ENCODE measurements at regions not wholly inside any gene's neighbourhood (a gene's known extent, or its start where the extent isn't known, plus 50 kb on each side); places are given as distances from the start of the nearest gene placed in this dataset.

DNA sequence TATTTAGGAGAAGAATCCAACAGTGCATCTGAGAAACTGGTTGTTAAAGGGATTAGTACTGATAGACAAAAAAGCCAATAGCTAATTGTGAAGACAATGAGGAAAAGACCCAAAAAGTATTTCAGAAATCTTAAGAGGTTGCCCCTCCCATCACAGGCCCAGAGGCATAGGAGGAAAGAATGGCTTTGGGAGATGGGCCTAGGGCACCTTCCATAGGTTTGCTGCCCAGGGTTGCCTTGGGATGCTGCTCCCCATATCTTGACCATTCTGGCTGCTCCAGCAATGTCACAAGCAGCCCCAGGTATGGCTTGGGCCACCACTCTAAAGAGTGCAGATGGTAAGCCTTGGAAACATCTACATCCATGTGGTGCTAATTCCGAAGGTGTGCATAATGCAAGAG, 68.7 kb upstream of the CD5L start:
- DNase-seq (ENCODE audit: low spot score) = no peak
- ChIA-PET CTCF (no interaction called here), POLR2A (no interaction called here)
- Mint-ChIP-seq H3K4me1 (no peaks in the 10 kb centered on the region), H3K27ac (no peak overlapping the region), H3K36me3 (peaks cover 11% of the 10 kb centered on the region), H3K27me3 (ENCODE audit: low read depth) (peaks cover 19% of the 10 kb centered on the region), H3K9me3 (peaks cover 32% of the 10 kb centered on the region), H3K4me3 (no peak overlapping the region)
- ATAC-seq = no peak
- TF ChIP-seq, protein P1, sequence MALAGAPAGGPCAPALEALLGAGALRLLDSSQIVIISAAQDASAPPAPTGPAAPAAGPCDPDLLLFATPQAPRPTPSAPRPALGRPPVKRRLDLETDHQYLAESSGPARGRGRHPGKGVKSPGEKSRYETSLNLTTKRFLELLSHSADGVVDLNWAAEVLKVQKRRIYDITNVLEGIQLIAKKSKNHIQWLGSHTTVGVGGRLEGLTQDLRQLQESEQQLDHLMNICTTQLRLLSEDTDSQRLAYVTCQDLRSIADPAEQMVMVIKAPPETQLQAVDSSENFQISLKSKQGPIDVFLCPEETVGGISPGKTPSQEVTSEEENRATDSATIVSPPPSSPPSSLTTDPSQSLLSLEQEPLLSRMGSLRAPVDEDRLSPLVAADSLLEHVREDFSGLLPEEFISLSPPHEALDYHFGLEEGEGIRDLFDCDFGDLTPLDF (CRISPR knock-in tag; IDR thresholded peaks at IDR 0.05) = no peak
- TF ChIP-seq ZNF219 (CRISPR knock-in tag; IDR thresholded peaks at IDR 0.05; ENCODE audit: borderline replicate concordance) (no peak), GABPB1 (CRISPR knock-in tag; IDR thresholded peaks at IDR 0.05) (no peak), TEAD1 (CRISPR knock-in tag; IDR thresholded peaks at IDR 0.05) (no peak)

DNA sequence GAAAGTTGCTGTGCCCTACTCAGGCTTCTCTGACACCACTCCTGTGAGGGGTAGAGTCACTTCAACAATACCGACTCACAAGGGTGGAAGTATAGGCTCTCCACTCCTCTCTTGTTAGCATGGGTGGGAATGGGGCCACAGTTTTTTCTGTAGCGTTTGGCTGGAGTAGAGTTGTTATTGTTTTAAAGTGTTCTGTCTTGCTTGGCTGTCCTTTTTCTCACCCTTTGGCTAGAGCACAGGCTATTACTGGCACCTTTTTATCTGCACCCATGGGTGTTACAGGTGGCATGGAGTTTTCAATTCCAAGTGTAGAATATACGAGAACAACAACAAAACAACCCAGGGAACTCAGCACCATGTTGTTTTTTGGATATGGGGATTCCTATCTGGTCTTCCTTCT, 74.3 kb upstream of the CD5L start:
- no peak overlapping the region for H3K4me3 Mint-ChIP-seq
- DNase-seq (ENCODE audit: low spot score) = no peak
- no peak overlapping the region for H3K27ac Mint-ChIP-seq
- ATAC-seq = no peak
- peaks cover 4% of the 10 kb centered on the region; the same call in 1 of the 2 replicates for H3K36me3 Mint-ChIP-seq
- H3K4me1 Mint-ChIP-seq = no peaks in the 10 kb centered on the region
- ChIA-PET CTCF (no interaction called here), POLR2A (no interaction called here)
- H3K27me3 Mint-ChIP-seq (ENCODE audit: low read depth) = peaks cover 28% of the 10 kb centered on the region
- TF ChIP-seq, protein P2, sequence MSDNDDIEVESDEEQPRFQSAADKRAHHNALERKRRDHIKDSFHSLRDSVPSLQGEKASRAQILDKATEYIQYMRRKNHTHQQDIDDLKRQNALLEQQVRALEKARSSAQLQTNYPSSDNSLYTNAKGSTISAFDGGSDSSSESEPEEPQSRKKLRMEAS (CRISPR knock-in tag; IDR thresholded peaks at IDR 0.05) = no peak
- TF ChIP-seq KAT7 (CRISPR knock-in tag; IDR thresholded peaks at IDR 0.05; ENCODE audit: borderline replicate concordance) (no peak), TEAD1 (CRISPR knock-in tag; IDR thresholded peaks at IDR 0.05) (no peak), NR2C2 (CRISPR knock-in tag; IDR thresholded peaks at IDR 0.05) (no peak), RORB (CRISPR knock-in tag; IDR thresholded peaks at IDR 0.05) (no peak), ZNF263 (CRISPR knock-in tag; IDR thresholded peaks at IDR 0.05; ENCODE audit: low read depth) (no peak), MXD4 (CRISPR knock-in tag; IDR thresholded peaks at IDR 0.05; ENCODE audit: borderline replicate concordance) (no peak), ZNF219 (CRISPR knock-in tag; IDR thresholded peaks at IDR 0.05; ENCODE audit: borderline replicate concordance) (no peak), ZNF138 (CRISPR knock-in tag; conservative IDR thresholded peaks at IDR 0.05) (no peak), FOXJ3 (CRISPR knock-in tag; IDR thresholded peaks at IDR 0.05; ENCODE audit: borderline replicate concordance) (no peak), CREB1 (CRISPR knock-in tag; IDR thresholded peaks at IDR 0.05) (no peak), ZNF416 (CRISPR knock-in tag; IDR thresholded peaks at IDR 0.05) (no peak)
- TF ChIP-seq, protein P3, sequence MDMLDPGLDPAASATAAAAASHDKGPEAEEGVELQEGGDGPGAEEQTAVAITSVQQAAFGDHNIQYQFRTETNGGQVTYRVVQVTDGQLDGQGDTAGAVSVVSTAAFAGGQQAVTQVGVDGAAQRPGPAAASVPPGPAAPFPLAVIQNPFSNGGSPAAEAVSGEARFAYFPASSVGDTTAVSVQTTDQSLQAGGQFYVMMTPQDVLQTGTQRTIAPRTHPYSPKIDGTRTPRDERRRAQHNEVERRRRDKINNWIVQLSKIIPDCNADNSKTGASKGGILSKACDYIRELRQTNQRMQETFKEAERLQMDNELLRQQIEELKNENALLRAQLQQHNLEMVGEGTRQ (CRISPR knock-in tag; IDR thresholded peaks at IDR 0.05) = no peak
- TF ChIP-seq, protein P4, sequence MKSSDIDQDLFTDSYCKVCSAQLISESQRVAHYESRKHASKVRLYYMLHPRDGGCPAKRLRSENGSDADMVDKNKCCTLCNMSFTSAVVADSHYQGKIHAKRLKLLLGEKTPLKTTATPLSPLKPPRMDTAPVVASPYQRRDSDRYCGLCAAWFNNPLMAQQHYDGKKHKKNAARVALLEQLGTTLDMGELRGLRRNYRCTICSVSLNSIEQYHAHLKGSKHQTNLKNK (CRISPR knock-in tag; IDR thresholded peaks at IDR 0.05) = no peak
- TF ChIP-seq, protein P5, sequence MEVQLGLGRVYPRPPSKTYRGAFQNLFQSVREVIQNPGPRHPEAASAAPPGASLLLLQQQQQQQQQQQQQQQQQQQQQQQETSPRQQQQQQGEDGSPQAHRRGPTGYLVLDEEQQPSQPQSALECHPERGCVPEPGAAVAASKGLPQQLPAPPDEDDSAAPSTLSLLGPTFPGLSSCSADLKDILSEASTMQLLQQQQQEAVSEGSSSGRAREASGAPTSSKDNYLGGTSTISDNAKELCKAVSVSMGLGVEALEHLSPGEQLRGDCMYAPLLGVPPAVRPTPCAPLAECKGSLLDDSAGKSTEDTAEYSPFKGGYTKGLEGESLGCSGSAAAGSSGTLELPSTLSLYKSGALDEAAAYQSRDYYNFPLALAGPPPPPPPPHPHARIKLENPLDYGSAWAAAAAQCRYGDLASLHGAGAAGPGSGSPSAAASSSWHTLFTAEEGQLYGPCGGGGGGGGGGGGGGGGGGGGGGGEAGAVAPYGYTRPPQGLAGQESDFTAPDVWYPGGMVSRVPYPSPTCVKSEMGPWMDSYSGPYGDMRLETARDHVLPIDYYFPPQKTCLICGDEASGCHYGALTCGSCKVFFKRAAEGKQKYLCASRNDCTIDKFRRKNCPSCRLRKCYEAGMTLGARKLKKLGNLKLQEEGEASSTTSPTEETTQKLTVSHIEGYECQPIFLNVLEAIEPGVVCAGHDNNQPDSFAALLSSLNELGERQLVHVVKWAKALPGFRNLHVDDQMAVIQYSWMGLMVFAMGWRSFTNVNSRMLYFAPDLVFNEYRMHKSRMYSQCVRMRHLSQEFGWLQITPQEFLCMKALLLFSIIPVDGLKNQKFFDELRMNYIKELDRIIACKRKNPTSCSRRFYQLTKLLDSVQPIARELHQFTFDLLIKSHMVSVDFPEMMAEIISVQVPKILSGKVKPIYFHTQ (CRISPR knock-in tag; IDR thresholded peaks at IDR 0.05) = no peak
- TF ChIP-seq, protein P6, sequence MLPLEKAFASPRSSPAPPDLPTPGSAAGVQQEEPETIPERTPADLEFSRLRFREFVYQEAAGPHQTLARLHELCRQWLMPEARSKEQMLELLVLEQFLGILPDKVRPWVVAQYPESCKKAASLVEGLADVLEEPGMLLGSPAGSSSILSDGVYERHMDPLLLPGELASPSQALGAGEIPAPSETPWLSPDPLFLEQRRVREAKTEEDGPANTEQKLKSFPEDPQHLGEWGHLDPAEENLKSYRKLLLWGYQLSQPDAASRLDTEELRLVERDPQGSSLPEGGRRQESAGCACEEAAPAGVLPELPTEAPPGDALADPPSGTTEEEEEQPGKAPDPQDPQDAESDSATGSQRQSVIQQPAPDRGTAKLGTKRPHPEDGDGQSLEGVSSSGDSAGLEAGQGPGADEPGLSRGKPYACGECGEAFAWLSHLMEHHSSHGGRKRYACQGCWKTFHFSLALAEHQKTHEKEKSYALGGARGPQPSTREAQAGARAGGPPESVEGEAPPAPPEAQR (CRISPR knock-in tag; IDR thresholded peaks at IDR 0.05) = no peak
- TF ChIP-seq, protein P7, sequence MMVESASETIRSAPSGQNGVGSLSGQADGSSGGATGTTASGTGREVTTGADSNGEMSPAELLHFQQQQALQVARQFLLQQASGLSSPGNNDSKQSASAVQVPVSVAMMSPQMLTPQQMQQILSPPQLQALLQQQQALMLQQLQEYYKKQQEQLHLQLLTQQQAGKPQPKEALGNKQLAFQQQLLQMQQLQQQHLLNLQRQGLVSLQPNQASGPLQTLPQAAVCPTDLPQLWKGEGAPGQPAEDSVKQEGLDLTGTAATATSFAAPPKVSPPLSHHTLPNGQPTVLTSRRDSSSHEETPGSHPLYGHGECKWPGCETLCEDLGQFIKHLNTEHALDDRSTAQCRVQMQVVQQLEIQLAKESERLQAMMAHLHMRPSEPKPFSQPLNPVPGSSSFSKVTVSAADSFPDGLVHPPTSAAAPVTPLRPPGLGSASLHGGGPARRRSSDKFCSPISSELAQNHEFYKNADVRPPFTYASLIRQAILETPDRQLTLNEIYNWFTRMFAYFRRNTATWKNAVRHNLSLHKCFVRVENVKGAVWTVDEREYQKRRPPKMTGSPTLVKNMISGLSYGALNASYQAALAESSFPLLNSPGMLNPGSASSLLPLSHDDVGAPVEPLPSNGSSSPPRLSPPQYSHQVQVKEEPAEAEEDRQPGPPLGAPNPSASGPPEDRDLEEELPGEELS (CRISPR knock-in tag; IDR thresholded peaks at IDR 0.05) = no peak
- H3K9me3 Mint-ChIP-seq = peaks cover 11% of the 10 kb centered on the region

All from WTC11 (cell line).